Right ventricle myocardium inferior (tissue), 1 donor: ENCODE measurements at regions not wholly inside any gene's neighbourhood (a gene's known extent, or its start where the extent isn't known, plus 50 kb on each side); places are given as distances from the start of the nearest gene placed in this dataset.

Source experiments
- ATAC-seq: fragments of 200-7000 bp; cut with Tn5 transposase; one replicate; pipeline ENCODE4 v1.9.1; 2020; ENCODE audit warnings: mild to moderate bottlenecking, moderate library complexity
- DNase-seq: peaks from one replicate; pipeline ENCODE4 v3.0.0; 2021; ENCODE audit errors: missing footprints
- intact Hi-C: fragments of 100-400 bp; cut with DNase I; formaldehyde crosslinking; loops from one replicate; pipeline ENCODE4 v1.11.0; 2022
- donor health status: DM: no; HTN: yes; CAD: no; lungs with severe emphysema.

DNA sequence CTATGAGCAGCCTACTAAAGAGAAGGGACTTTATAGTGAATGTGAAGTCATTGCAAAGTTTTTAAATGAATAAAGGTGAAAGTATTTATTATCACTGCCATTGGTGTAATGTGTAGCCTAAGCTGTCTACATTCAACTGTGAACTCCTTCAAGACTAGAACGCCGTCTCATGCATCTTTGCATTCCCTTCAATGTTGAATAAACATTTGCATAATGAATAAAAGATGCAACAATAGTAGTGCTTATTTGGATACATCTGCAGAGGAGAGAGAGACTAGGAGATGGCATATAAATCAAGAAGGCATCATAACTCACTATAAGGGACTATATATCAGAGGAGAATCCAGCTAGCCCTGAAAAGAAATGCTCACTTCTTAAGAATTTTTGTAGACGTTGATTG is 1623.8 kb upstream of the TENM3 start:
- ATAC-seq (no peak), DNase-seq (no peak)
- intact Hi-C loops = no loop called here

DNA sequence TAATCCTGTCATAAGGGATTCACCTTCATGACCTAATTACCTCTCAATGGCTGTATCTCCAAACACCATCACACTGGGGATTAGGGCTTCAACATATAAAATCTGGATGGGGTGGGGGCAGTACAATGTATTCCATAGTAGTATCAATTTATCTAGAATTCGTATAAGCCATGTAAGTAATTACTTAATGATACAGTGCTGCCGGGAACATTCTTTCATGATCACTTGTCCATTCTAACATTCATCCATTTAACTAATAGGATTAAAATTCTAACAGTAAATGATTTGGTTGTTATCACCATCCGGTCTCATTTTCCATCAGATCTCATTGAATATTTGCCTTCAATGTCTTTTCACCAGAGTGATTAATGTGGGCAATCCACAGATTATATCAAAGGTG is 1620.9 kb upstream of the TENM3 start:
- ATAC-seq (no peak), DNase-seq (no peak)
- intact Hi-C loops = no loop called here

DNA sequence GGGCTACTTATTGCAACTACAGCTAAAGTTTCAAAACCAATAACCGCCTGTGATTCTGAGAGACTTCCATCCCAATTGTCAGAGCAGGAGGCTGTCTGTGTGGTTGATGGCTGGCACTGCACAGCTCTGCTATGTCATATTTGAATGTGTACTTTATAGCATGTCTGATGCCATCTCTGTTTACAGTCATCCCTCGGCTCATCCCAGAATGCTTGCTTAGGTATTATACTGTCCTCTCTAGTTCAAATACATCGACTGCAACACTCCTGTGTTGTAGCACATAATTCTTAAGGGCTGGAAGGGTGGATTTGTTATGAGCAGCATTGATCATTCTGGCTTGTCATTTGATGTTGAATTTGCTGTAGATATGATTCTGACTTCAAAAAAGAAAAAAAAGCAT is 1617.5 kb upstream of the TENM3 start:
- no peak for DNase-seq
- ATAC-seq = no peak
- intact Hi-C loops = no loop called here

DNA sequence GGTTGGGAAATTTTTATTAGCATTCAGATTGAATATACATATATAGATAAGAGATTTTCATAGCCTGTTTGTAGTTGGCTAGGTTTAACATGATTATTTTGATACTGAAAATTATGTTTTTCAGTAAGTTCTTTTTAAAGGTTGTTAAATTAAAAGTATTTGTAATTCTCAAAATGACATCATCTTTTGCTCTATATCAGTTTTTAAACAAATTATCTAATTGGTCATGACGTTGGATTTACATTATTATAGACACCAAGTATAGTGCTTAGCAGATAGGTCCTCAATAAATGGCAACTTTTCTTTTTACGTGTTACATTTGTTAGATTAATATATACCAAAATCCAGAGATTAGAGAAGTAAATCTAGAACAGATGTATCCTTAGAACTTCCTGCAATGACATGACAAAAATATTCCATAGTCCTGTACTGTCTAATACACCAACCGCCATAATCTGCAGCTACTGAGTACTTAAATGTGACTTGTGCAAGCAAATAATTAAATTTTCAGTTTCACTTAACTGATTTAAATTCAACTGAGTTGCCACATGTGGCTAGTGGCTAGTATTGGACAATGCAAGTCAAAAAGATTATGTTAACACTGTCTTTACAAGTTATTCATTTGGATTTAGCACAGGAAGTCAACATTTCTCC is 1613.1 kb upstream of the TENM3 start:
- DNase-seq = no peak
- intact Hi-C loops = no loop called here
- no peak for ATAC-seq

DNA sequence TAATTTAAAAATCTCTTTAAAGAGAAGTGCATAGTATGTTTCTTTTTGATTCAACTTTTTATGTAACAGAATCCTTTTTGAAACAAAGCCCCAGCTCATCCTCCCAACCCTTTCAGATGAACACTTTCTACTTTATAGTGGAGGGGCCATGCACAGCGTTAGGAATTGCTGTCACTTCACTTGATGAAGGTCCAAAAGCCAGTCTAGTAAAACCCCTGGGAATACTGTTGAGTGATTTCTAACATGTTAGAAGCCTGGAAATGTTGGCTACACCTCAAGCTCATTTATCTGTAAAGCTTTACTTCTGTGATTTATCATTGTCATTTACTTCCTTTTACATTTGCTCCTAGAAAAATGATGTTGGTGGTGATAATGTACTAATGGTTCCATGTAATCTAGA is 1608.9 kb upstream of the TENM3 start:
- intact Hi-C loops = no loop called here
- DNase-seq (no peak), ATAC-seq (no peak)

DNA sequence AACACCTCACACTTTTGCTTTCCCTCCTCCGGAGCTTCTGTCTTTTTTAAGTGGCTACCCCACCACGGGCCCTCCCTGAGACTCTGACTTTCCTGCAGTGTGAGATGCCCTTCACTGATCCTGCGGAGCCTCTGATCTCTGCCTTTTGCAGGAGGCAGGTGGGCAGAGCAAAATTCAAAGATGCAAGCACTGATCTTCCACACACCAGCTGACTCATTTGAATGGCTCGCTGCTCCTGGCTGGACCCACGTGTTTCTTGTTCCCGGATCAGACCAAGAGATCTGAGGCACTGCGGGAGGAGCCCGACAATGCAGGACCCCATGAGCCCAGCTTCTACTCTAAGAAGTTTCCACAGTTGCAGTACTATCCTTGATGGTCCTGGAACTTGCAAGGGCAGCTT is 1607.9 kb upstream of the TENM3 start:
- intact Hi-C loops = no loop called here
- ATAC-seq (no peak), DNase-seq (no peak)

DNA sequence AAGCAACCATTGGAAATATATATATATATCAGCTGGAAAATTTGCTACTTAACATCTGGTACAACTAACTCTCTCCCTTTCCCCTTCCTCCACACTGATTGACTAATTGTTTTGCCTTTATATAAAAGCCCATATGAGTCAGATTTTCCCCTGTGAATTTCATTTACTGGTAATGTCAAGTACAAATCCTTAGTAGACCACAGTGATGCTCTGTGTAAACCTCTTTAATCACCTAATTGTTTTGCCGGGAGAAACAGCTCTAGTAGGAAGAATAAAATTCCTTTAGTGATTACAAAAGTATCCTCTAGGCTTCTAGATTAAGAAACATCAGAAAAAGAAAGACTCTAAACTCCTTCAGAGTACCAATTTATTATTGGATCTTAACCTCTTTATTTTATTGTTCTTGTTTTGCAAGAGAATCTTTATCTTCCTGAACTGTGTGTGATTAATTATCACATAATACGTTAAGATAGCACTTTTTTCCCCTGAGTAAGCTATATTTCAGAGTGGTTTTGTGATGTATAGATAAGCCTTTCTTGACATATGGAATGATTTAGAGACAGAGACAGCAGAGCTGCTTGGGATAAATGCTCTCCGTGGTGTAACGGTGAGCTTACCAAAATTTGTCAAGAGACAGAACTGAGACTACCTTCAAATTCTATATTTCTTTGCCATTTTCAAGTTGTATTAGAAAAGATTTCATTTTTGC is 1606.4 kb upstream of the TENM3 start:
- intact Hi-C loops = no loop called here
- no peak for DNase-seq
- ATAC-seq = no peak

DNA sequence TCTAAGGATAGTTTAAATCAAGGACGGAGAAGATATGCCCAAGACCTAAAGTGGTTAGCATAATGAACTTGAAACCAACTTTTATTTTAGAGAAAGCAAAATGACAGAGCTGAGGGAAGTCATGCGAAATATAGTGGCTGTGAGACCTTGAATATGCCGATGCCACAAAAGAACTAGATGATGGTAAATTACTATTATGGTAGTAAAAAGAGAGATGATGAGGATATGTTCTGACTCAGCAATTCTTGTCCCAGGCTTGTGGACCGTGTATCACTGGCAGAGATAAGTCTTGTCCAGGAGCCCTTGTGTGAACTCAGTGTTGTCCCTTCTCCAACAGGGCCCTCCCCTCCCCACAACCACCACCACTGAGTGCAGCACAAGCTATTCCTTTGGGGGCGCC is 1605.6 kb upstream of the TENM3 start:
- intact Hi-C loops = no loop called here
- ATAC-seq (no peak), DNase-seq (no peak)

DNA sequence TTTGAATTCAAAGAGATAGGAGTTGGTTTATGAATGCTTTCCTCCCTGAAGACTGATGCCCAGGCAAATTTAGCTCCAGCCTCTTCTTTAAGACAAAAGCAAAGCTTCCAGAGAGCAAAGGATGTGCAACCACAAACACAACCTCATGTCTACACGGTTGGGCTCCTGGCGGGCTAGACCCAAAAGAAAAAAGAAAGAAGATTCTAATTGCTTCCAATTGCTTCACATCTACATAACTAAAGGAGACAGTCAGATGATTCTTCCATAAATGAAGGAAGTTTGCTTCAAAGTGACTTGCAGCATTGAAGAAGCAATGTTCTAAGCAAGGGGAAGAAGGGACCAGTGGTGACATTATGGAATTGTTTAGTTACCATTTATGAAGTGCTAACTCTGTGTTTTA is 1603.0 kb upstream of the TENM3 start:
- intact Hi-C loops = no loop called here
- ATAC-seq = no peak
- no peak for DNase-seq

DNA sequence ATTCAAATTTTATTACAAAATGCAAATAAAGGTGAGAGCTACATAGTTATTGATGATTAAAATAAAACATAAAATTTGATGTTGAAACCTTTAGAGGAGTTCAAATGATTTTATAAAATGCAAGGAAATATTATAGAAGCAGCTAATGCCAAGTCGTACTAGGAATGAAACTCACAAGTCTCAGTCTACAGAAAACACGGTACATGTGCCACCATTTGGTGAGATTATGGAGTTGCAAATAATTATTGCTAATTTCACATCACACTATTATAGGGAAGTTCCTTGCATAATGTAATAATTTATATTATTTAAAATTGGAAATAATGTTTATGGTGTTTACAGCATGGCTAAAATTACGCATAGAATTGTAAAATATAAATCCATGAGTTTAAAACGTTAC is 1601.7 kb upstream of the TENM3 start:
- intact Hi-C loops = no loop called here
- ATAC-seq (no peak), DNase-seq (no peak)

DNA sequence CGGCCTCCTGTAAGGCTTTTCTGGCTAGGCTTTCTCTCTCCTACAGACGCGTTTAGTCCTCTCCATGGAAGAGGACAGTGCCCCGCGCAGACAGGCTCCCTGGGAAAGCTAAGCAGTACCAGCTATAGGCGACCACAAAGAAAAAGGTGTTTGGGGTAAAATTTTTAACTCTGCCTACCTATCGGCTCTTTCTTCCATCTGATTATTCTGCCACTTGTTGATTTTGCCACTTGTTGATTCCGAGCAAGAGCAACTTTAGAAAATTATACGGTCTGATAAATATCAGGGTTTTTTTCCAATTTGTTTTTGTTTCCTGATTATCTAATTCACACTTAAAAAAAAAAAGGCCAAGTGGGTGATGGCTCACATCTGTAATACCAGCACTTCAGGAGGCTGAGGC is 1600.5 kb upstream of the TENM3 start:
- no peak for ATAC-seq
- no peak for DNase-seq
- intact Hi-C loops = no loop called here

DNA sequence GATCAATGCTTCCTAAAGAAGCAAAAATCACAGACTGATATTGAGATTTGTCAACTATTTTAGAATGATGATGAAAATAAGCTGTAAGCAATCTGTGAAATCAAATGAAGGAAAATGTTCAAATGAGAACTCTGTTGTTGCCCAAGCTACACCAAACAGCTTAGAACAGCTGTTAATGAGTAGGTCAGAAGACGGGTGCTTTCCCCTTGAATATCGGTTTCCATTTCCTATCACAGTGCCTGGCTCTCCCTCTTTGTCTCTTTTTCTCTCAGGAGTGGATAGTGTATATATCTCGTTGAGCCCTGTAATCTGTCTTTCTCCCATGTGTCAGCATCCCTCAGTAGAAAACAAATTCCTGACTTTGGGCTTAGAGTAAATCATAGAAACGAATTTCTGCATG is 1592.9 kb upstream of the TENM3 start:
- DNase-seq = no peak
- intact Hi-C loops = no loop called here

DNA sequence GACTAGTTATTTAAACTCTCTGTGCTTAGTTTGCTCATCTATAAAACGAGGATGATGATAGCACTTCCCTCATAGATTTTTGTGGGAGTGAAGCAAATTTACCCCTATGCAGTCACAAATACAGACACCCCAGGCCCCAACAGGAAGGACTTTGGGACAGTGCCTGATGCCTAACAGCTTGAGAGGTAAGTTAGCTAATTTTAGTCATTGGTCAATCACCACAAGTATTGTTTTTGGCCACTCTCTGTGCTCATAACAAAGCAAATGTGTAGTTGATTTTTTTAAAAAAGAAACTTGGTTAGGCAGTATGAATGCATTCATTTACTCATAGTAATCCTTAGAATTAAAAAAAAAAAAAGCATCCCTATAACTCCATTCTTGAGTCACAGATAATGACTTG is 1590.7 kb upstream of the TENM3 start:
- intact Hi-C loops = no loop called here
- no peak for DNase-seq
- ATAC-seq = no peak

More for the DNA sequence above, 1592.9 kb upstream of the TENM3 start:
- no peak for ATAC-seq

DNA sequence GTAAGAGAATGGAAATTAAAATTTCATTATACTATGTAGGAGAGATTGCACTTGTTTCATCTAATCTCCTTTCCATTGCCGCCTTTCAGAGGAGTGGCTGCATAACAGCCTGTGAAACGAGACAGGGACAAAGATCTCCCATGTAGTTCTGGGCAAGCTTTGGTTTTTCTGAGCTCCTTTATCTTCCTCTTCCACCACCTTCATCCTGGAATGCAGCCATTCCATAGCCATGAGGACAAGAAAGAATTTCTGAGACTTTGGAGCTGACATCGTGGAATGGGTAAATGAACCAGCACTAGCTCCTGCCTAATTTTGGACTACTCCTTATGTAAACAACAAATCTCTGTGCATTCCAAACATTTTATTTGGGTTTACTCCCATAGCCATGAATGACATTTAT is 1587.3 kb upstream of the TENM3 start:
- intact Hi-C loops = no loop called here
- ATAC-seq = no peak
- no peak for DNase-seq

DNA sequence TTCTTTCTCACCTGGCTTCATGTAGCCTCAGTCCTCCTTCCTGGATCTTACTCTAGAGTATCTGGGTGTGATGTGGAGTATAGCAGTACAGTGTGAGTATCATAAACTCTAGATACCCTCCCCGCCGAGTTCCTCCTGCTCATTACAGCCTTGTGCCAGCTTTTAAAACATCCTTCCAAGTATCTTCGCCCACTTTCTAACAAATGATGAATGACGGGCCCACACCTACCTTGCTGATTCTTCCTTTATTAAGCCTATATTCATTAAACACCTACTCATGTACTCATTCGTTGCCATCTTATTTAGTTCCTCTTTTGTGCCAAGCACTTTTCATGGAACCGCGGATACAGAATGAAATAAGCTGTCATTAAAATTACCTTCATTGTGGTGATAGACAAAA is 1585.3 kb upstream of the TENM3 start:
- DNase-seq = no peak
- intact Hi-C loops = no loop called here
- no peak for ATAC-seq

DNA sequence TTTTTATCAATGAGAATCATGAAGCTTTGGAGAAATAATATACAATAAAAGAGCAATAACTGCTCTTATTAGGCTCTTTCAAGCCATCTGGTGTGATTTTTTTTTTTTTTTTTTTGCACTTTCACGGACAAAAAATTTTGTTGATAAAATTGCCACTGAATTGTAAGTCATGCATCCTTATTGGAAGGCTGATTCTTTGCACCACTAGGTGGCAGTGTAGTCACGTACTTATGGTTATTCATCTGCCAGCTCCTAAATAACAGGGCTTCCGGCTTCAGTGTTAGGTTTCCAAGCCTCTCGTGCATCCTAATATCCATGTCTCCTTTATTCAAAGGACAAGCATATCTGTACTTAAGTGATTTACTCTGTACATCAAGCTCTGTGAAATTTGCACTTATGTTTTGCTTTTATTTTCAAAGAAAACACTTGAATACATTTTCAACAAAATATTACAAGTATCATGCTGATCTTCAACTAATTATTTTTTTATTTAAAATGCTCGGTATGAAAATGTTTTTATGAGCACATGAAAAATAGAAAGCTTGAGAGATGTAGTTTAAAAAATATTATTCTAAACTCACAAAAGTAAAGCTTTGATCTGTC is 1578.3 kb upstream of the TENM3 start:
- DNase-seq = no peak
- intact Hi-C loops = no loop called here
- ATAC-seq = no peak

DNA sequence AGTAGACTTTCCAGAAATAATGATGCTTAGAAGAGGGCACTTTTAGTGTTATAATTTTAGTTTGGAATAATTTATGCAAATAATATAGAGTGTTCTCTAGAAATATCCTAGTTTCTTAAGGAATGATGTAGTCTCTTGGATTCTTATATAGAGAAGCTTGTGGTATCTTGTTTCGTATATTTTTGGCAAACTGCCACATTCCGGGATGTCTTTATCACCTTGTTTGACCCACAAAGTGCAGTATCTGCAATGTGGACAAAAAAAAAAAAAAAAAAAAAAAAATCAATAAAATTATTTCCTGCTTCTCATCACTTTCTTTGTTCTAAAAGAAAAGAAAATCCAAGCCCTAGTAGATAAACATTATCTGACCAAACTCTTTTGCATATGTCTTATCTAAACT is 1577.7 kb upstream of the TENM3 start:
- intact Hi-C loops = no loop called here
- DNase-seq = no peak
- ATAC-seq = no peak

DNA sequence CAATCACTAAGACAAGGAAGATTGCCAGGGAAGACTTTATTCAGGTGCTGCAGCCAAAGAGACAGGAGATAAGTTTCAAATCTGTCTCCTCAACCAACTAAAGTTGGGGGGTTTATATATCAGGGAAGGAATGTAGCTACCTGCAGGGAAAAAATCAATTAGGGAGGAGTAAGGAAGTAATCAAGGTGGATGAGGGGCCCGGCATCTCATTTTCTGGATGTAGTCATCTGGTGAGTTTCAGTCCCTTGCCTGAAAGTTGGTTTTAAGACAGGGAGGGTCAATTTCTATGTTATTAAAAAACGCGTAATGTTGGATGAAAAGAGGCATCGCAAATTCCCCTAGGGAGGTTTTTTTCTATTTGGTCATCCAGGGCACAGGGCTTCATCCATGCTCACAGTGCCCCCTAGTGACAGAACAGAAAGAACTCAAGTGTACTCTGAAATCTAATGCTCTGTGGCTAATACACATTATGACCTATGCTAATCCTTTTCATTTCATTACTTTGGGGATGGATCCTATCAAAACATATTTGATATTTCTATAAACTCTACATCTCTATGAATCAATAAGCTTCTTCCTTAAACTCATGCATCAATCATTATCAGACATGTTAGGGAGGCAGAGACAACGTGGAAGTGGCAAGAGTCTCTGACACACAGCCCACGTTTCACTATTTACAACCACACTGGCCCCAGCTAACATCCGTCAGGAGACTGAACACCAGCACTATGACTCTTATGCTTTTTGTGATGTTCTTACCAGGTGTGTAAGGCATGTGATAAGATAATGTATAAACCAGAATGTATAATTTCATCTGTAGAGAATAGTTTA is 1577.0 kb upstream of the TENM3 start:
- intact Hi-C loops = no loop called here
- ATAC-seq = no peak
- DNase-seq = no peak

DNA sequence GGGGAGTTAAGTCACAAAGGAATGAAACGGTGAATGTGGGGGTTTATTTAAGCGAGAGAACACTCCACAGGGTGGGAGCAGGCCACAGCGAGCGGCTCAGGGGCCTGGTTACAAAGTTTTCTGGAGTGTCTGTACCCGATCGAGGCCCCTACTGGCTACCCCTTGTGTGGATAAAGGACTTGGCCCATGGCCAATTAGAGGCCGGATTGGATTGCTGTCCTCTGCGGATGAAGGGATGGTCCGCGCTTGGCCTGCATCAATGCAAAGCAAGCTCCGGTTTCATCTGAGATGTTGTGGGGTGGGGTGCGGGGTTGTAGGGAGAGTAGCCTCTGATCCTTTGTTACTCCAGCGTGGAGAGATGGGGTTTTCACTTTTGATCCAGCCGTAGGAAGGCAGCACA is 1574.5 kb upstream of the TENM3 start:
- DNase-seq = no peak
- intact Hi-C loops = no loop called here
- ATAC-seq = no peak

DNA sequence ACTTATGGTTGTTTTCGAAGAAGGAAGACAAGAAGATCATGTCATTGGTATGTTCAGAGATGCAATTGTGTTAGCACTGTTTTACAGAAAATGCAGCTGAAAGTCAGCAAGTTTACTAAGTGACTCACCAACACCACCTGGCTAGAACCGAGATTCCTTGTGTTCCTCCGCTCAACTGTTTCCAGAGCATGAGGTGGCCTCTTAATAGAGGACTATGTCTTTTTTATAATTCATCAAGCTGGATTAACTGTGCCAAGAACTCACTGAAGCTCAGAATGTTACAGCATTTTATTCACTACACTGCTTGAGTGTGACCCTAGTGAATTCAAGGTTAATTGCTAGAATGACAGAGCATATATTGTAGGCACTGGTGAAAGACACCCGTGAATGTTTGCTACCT is 1573.5 kb upstream of the TENM3 start:
- DNase-seq (no peak), ATAC-seq (no peak)
- intact Hi-C loops = no loop called here
